Epithelial cell of proximal tubule (primary cell): ENCODE measurements at regions not wholly inside any gene's neighbourhood (a gene's known extent, or its start where the extent isn't known, plus 50 kb on each side); places are given as distances from the start of the nearest gene placed in this dataset.

Source experiments
- DNase-seq: peaks from one replicate; pipeline ENCODE4 v3.0.0-alpha.2; 2011; ENCODE audit warnings: low read depth
- H3K4me3 ChIP-seq: 2 replicates; pipeline ENCODE4 v1.5.1; 2011; ENCODE audit warnings: low read depth, mild to moderate bottlenecking, low read length
- TF ChIP-seq, protein P1 (sequence below): conservative IDR thresholded peaks from 2 replicates; pipeline ENCODE4 v1.5.1; 2012; ENCODE audit warnings: low read depth, mild to moderate bottlenecking, low read length

DNA sequence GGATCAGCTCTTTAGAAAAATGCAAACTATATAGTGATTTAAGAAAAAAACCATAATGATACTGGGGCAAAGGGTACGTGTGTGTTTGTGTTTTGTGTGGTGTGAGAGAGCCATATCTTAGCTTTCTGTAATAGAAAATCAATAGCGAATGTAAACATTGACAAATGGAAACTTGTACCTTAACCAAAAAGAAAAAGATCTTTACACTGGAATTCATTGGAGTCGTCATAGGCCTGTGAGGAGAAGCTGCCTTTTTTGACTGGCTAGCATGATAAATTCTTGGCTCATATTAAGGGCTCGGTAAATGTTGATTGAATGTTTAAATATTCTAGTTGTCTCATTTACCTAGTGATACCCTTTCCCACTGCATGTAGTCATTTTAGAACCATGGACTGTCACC is 161.8 kb upstream of the ASCC3 start:
- no peak for DNase-seq
- TF ChIP-seq, protein P1, sequence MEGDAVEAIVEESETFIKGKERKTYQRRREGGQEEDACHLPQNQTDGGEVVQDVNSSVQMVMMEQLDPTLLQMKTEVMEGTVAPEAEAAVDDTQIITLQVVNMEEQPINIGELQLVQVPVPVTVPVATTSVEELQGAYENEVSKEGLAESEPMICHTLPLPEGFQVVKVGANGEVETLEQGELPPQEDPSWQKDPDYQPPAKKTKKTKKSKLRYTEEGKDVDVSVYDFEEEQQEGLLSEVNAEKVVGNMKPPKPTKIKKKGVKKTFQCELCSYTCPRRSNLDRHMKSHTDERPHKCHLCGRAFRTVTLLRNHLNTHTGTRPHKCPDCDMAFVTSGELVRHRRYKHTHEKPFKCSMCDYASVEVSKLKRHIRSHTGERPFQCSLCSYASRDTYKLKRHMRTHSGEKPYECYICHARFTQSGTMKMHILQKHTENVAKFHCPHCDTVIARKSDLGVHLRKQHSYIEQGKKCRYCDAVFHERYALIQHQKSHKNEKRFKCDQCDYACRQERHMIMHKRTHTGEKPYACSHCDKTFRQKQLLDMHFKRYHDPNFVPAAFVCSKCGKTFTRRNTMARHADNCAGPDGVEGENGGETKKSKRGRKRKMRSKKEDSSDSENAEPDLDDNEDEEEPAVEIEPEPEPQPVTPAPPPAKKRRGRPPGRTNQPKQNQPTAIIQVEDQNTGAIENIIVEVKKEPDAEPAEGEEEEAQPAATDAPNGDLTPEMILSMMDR: no peak
- H3K4me3 ChIP-seq: no peak overlapping the region

DNA sequence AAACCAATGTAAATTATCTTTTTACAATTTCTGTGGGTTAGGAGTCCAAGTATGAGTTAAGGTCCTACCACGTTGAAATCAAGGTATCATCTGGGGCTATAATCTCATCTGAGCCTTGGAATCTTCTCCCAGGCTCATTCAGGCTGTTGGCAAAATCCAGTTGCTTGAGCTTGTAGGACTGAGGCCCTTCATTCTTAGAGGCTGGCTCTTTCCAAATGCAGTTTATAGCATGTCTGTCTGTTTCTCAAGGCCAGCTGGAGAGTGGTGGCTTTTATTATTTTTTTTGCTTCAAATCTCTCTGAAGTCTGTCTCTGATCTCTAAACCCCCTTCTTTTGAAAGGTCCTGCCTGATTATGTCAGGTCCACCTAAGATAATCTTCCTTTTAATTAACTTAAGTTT is 177.2 kb upstream of the ASCC3 start:
- DNase-seq: no peak
- TF ChIP-seq, protein P1: no peak
- no peak overlapping the region for H3K4me3 ChIP-seq

DNA sequence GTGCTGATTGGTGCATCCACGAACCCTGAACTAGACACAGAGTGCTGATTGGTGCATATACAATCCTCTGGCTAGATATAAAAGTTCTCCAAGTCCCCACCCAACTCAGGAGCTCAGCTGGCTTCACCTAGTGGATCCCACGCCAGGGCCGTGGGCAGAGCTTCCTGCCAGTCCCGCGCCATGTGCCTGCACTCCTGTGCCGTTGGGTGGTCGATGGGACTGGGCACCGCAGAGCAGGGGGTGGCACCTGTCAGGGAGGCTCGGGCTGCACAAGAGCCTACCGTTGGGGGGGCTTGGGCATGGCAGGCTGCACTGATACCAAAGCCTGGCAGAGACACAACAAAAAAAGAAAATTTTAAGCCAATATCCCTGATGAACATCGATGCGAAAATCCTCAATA is 185.4 kb upstream of the ASCC3 start:
- TF ChIP-seq, protein P1: no peak
- no peak for DNase-seq
- no peak overlapping the region for H3K4me3 ChIP-seq

DNA sequence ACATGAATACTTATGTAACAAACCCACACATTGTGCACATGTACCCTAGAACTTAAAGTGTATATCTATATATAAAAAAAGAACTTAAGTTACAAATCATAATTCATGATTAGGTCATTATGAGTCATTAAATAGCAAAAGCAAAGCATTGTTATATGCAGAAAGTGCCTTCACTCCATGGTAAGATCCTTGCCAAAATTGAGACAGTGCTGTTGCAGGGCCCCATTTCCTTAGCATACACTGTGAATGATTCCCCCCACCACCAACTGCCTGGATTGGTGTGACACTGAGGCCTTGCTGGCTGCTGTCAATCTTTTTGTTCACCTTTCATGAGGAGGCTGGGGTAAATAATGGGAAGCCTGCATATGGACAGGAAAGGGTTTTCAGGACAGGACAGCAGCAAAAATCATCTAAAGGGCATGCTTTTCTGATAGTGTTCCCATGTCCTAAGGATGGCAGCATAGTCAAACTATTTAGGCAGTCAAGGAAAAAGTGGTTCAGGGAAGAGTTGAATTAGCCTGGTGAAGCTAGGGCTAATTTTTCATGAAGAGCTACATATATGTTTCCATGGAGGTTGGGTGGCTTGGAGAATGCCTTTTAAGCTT is 188.2 kb upstream of the ASCC3 start:
- TF ChIP-seq, protein P1: no peak
- H3K4me3 ChIP-seq: no peak overlapping the region
- no peak for DNase-seq

DNA sequence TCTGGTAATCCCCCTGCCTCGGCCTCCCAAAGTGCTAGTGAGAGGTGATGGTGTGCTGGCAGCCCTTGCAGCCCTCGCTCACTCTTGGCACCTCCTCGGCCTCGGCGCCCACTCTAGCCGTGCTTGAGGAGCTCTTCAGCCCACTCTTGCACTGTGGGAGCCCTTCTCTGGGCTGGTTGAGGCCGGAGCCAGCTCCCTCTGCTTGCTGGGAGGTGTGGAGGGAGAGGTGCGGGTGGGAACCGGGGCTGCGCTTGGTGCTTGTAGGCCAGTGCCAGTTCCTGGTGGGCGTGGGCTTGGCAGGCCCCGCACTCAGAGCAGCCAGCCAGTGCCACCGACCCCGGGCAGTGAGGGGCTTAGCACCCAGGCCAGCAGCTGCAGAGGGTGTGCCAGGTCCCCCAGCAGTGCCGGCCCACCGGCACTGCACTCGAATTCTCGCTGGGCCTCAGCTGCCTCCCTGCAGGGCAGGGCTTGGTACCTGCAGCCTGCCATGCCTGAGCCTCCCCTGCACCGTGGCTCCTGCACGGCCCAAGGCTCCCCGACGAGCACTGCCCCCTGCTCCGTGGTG is 189.0 kb upstream of the ASCC3 start:
- TF ChIP-seq, protein P1: no peak
- H3K4me3 ChIP-seq: no peak overlapping the region
- no peak for DNase-seq

DNA sequence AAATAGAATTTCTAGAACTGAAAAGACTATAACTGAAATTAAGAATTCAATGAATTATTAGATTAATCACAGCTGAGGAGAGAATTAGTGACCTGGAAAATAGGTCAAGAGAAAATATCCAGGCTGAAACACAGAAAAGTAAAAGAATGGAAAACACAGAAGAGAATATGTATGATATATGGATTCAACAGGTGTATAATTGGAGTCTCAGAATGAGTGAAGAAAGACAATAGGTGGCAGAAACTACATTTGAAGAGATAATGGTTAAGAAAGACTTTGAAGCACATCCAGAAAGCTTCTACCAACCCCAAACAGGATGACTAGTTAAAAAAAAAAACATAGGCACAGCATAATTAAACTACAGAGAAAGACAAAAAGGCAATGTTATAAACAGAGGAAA is 196.2 kb upstream of the ASCC3 start:
- H3K4me3 ChIP-seq: no peak overlapping the region
- TF ChIP-seq, protein P1: no peak

DNA sequence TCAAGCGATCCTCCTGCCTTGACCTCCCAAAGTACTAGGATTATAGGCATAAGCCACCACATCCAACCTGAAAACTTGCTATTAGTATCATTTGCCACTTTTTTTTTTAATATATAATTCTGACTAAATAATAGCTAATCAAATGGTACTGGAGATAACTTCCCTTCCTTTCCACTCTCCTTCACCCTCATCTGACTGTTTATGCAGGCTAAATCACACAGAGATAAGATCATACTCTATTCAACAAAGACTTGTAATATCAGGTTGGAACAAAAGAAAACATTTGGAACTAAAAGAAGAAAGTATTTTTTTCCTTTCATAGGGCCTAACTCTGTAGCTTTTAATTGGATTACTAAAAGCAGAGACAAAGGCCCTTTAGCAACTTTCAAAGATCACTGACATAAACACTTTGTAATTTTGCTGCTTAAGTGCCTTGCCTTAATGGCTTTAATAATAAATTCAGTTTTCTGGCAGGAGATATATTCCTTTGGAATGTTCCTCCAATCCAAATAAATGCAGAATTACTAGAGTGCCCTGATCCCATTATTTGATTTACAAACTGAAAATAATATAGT is 198.7 kb upstream of the ASCC3 start:
- no peak overlapping the region for H3K4me3 ChIP-seq
- TF ChIP-seq, protein P1: no peak
- no peak for DNase-seq

More for the DNA sequence above, 196.2 kb upstream of the ASCC3 start:
- DNase-seq: no peak
